ENCODE measurements at regions not wholly inside any gene's neighbourhood (a gene's known extent, or its start where the extent isn't known, plus 50 kb on each side); places are given as distances from the start of the nearest gene placed in this dataset.

- no peaks in the 10 kb centered on the region for H3K4me1 ChIP-seq (ENCODE audit: control insufficient read depth in 2 of 2, insufficient read depth in 2 of 2, low read length in 2 of 2)
- intact Hi-C loops (cut with micrococcal nuclease), result no loop called here
- no peaks in the 10 kb centered on the region for H3K9me3 ChIP-seq (ENCODE audit: control extremely low read depth in 1 of 3, control insufficient read depth in 2 of 3, insufficient read depth in 1 of 3, low read length in 2 of 3)
- H3K4me2 ChIP-seq (replicated peaks; ENCODE audit: low read depth, low read length, poor library complexity, severe bottlenecking), result no peak overlapping the region
- no peaks in the 10 kb centered on the region for H4K20me1 ChIP-seq (ENCODE audit: control insufficient read depth, insufficient read depth, low read length, poor library complexity, severe bottlenecking)
- H3K4me1 Mint-ChIP-seq, result no peaks in the 10 kb centered on the region
- ATAC-seq (ENCODE audit: low read depth), result no peak
- no peak overlapping the region for H3K27ac ChIP-seq (ENCODE audit: low read length in 2 of 2)
- DNase-seq, result no peak
- peaks cover 6% of the 10 kb centered on the region for H3K27me3 Mint-ChIP-seq
- 83% methylated on average over 3 of the region's 6 CpGs for WGBS (ENCODE audit: insufficient coverage)
- no peaks in the 10 kb centered on the region for H3K27me3 ChIP-seq (replicated peaks in 1 of 4; ENCODE audit: control extremely low read depth in 1 of 4, control insufficient read depth in 3 of 4, insufficient read depth in 4 of 4, low read length in 3 of 4)
- H3K9me3 Mint-ChIP-seq (ENCODE audit: insufficient read depth), result no peaks in the 10 kb centered on the region
- TF ChIP-seq CTCF (IDR thresholded peaks at IDR 0.05) (no peak), EZH2 (IDR thresholded peaks at IDR 0.05; ENCODE audit: borderline replicate concordance, insufficient read depth, low read depth, low read length, poor library complexity, severe bottlenecking) (no peak)
- no peak overlapping the region for H3K4me3 Mint-ChIP-seq
- POLR2A ChIA-PET, result no interaction called here
- no peak overlapping the region for H3K9ac ChIP-seq (ENCODE audit: low read length)
- no peak overlapping the region for H3K4me3 ChIP-seq (ENCODE audit: control extremely low read depth in 1 of 5, extremely low read depth in 1 of 5, insufficient read depth in 1 of 5, low read depth in 2 of 5, low read length in 4 of 5)
- CTCF ChIA-PET, result no interaction called here
- H3K27ac Mint-ChIP-seq, result no peak overlapping the region
- H3K79me2 ChIP-seq (ENCODE audit: control insufficient read depth, insufficient read depth, low read length), result no peaks in the 10 kb centered on the region
- H2AFZ ChIP-seq (ENCODE audit: insufficient read depth, low read depth, low read length, poor library complexity, severe bottlenecking), result no peak overlapping the region
- H3K36me3 ChIP-seq (replicated peaks in 1 of 2; ENCODE audit: control extremely low read depth in 1 of 2, control insufficient read depth in 1 of 2, extremely low read depth in 1 of 2, insufficient read depth in 2 of 2, low read length in 1 of 2), result no peaks in the 10 kb centered on the region
These were observed 79.5 kb downstream of the BLID start for GRCh38 chr11:122036493-122036892.

GRCh38 chr11:122036018-122036417, 80.0 kb downstream of the BLID start:
- Histone ChIP-seq H3K9ac (ENCODE audit: low read length) (no peak overlapping the region), H3K4me2 (replicated peaks; ENCODE audit: low read depth, low read length, poor library complexity, severe bottlenecking) (no peak overlapping the region), H3K27me3 (replicated peaks in 1 of 4; ENCODE audit: control extremely low read depth in 1 of 4, control insufficient read depth in 3 of 4, insufficient read depth in 4 of 4, low read length in 3 of 4) (no peaks in the 10 kb centered on the region), H2AFZ (ENCODE audit: insufficient read depth, low read depth, low read length, poor library complexity, severe bottlenecking) (no peak overlapping the region), H3K36me3 (replicated peaks in 1 of 2; ENCODE audit: control extremely low read depth in 1 of 2, control insufficient read depth in 1 of 2, extremely low read depth in 1 of 2, insufficient read depth in 2 of 2, low read length in 1 of 2) (no peaks in the 10 kb centered on the region), H3K4me3 (ENCODE audit: control extremely low read depth in 1 of 5, extremely low read depth in 1 of 5, insufficient read depth in 1 of 5, low read depth in 2 of 5, low read length in 4 of 5) (no peak overlapping the region), H3K4me1 (ENCODE audit: control insufficient read depth in 2 of 2, insufficient read depth in 2 of 2, low read length in 2 of 2) (no peaks in the 10 kb centered on the region), H4K20me1 (ENCODE audit: control insufficient read depth, insufficient read depth, low read length, poor library complexity, severe bottlenecking) (no peaks in the 10 kb centered on the region), H3K9me3 (ENCODE audit: control extremely low read depth in 1 of 3, control insufficient read depth in 2 of 3, insufficient read depth in 1 of 3, low read length in 2 of 3) (no peaks in the 10 kb centered on the region), H3K79me2 (ENCODE audit: control insufficient read depth, insufficient read depth, low read length) (no peaks in the 10 kb centered on the region), H3K27ac (ENCODE audit: low read length in 2 of 2) (no peak overlapping the region)
- ChIA-PET CTCF (no interaction called here), POLR2A (no interaction called here)
- H3K4me3 Mint-ChIP-seq, result no peak overlapping the region
- ATAC-seq (ENCODE audit: low read depth) (no peak), DNase-seq (no peak)
- TF ChIP-seq EZH2 (IDR thresholded peaks at IDR 0.05; ENCODE audit: borderline replicate concordance, insufficient read depth, low read depth, low read length, poor library complexity, severe bottlenecking) (no peak), CTCF (IDR thresholded peaks at IDR 0.05) (no peak)
- intact Hi-C loops (cut with micrococcal nuclease), result no loop called here
- H3K9me3 Mint-ChIP-seq (ENCODE audit: insufficient read depth), result no peaks in the 10 kb centered on the region
- WGBS (ENCODE audit: insufficient coverage), result no CpG with 5 or more reads among the region's 1 CpG
- no peaks in the 10 kb centered on the region for H3K4me1 Mint-ChIP-seq
- peaks cover 6% of the 10 kb centered on the region for H3K27me3 Mint-ChIP-seq
- no peak overlapping the region for H3K27ac Mint-ChIP-seq
